HG02852 (cell line): ENCODE measurements at regions not wholly inside any gene's neighbourhood (a gene's known extent, or its start where the extent isn't known, plus 50 kb on each side); places are given as distances from the start of the nearest gene placed in this dataset.
"Not testable (repeated sequence)": the region's sequence is repeated elsewhere in the genome, so short reads cannot be mapped to it uniquely, and the experiment has no call there.

Source experiments
- ATAC-seq: cut with Tn5 transposase; IDR thresholded peaks from one replicate; pipeline ENCODE4 v1.9.1; 2021; ENCODE audit warnings: mild to moderate bottlenecking, moderate library complexity; ENCODE audit not compliant: unreplicated experiment

- no peak for ATAC-seq
These were observed 51.3 kb upstream of the MOCS2 start for GRCh38 chr5:53160895-53161294.

GRCh38 chr5:53161876-53162275 is 52.3 kb upstream of the MOCS2 start:
- ATAC-seq: no peak

GRCh38 chr5:53164478-53165165 is 55.1 kb upstream of the MOCS2 start:
- no peak for ATAC-seq

GRCh38 chr5:53165431-53166182 is 56.0 kb upstream of the MOCS2 start:
- ATAC-seq: no peak

GRCh38 chr5:53166183-53166495 is 56.6 kb upstream of the MOCS2 start:
- ATAC-seq: no peak

- no peak for ATAC-seq
These were observed 58.3 kb upstream of the MOCS2 start for GRCh38 chr5:53167836-53168235.

GRCh38 chr5:53169933-53170332 is 60.4 kb upstream of the MOCS2 start:
- no peak for ATAC-seq

- ATAC-seq: no peak
These were observed 61.3 kb upstream of the MOCS2 start for GRCh38 chr5:53170746-53171349.

- not testable (repeated sequence) for ATAC-seq
These were observed 62.5 kb upstream of the MOCS2 start for GRCh38 chr5:53172073-53172472.

- ATAC-seq: no peak
These were observed 63.1 kb upstream of the MOCS2 start for GRCh38 chr5:53172630-53173029.

GRCh38 chr5:53173083-53173482 is 63.5 kb upstream of the MOCS2 start:
- ATAC-seq: no peak

- no peak for ATAC-seq
These were observed 69.3 kb upstream of the MOCS2 start for GRCh38 chr5:53178830-53179229.

GRCh38 chr5:53179691-53180090 is 70.1 kb upstream of the MOCS2 start:
- no peak for ATAC-seq

- ATAC-seq: no peak
These were observed 71.0 kb upstream of the MOCS2 start for GRCh38 chr5:53180538-53180937.

- ATAC-seq: no peak
These were observed 71.4 kb upstream of the MOCS2 start for GRCh38 chr5:53180991-53181390.

- ATAC-seq: no peak
These were observed 74.3 kb upstream of the MOCS2 start for GRCh38 chr5:53183880-53184279.

GRCh38 chr5:53191548-53192165 is 82.1 kb upstream of the MOCS2 start:
- no peak for ATAC-seq

GRCh38 chr5:53194086-53194485 is 84.5 kb upstream of the MOCS2 start:
- ATAC-seq: no peak

GRCh38 chr5:53199882-53200281 is 90.3 kb upstream of the MOCS2 start:
- no peak for ATAC-seq

- ATAC-seq: no peak
These were observed 90.7 kb upstream of the MOCS2 start for GRCh38 chr5:53200306-53200705.

- ATAC-seq: no peak
These were observed 92.2 kb upstream of the MOCS2 start for GRCh38 chr5:53201746-53202145.

- no peak for ATAC-seq
These were observed 97.0 kb upstream of the MOCS2 start for GRCh38 chr5:53206562-53206961.
